ENCODE measurements at regions not wholly inside any gene's neighbourhood (a gene's known extent, or its start where the extent isn't known, plus 50 kb on each side); places are given as distances from the start of the nearest gene placed in this dataset.

DNA sequence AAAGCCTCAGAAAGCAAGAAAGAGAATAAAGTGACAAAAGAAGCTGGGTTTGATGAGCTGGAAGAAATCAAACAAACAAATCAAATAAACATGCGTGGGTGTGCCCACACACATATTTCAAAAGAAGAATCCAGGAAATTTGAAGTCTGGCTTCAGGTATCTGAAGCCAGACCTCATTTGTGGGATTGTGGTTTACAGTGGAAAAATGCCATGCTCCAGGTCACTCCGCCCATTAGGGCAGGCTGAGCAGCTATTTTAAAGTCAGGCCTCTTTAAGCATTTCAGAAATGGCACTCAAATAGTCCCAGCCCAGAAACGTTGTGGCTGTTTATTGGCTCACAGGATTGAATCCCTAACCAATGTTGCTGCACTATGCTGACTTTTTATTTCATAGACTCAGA is 226.1 kb upstream of the F9 start:
- 75% methylated on average over 1 of the region's 3 CpGs for WGBS (ENCODE audit: insufficient coverage)
- no peak overlapping the region for H3K9ac ChIP-seq (ENCODE audit: low read length)
- no peak overlapping the region for H2AFZ ChIP-seq (ENCODE audit: insufficient read depth, low read depth, low read length, poor library complexity, severe bottlenecking)
- DNase-seq (no peak), ATAC-seq (ENCODE audit: low read depth) (no peak)
- H4K20me1 ChIP-seq (ENCODE audit: control insufficient read depth, insufficient read depth, low read length, poor library complexity, severe bottlenecking): no peaks in the 10 kb centered on the region
- no peaks in the 10 kb centered on the region for H3K27me3 ChIP-seq (replicated peaks in 1 of 4; ENCODE audit: control extremely low read depth in 1 of 4, control insufficient read depth in 3 of 4, insufficient read depth in 4 of 4, low read length in 3 of 4)
- no peak for TF ChIP-seq EZH2 (IDR thresholded peaks at IDR 0.05; ENCODE audit: borderline replicate concordance, insufficient read depth, low read depth, low read length, poor library complexity, severe bottlenecking)
- TF ChIP-seq, protein P1, sequence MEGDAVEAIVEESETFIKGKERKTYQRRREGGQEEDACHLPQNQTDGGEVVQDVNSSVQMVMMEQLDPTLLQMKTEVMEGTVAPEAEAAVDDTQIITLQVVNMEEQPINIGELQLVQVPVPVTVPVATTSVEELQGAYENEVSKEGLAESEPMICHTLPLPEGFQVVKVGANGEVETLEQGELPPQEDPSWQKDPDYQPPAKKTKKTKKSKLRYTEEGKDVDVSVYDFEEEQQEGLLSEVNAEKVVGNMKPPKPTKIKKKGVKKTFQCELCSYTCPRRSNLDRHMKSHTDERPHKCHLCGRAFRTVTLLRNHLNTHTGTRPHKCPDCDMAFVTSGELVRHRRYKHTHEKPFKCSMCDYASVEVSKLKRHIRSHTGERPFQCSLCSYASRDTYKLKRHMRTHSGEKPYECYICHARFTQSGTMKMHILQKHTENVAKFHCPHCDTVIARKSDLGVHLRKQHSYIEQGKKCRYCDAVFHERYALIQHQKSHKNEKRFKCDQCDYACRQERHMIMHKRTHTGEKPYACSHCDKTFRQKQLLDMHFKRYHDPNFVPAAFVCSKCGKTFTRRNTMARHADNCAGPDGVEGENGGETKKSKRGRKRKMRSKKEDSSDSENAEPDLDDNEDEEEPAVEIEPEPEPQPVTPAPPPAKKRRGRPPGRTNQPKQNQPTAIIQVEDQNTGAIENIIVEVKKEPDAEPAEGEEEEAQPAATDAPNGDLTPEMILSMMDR (IDR thresholded peaks at IDR 0.05): no peak
- intact Hi-C loops (cut with micrococcal nuclease): no loop called here
- H3K9me3 ChIP-seq (ENCODE audit: control extremely low read depth in 1 of 3, control insufficient read depth in 2 of 3, insufficient read depth in 1 of 3, low read length in 2 of 3): peaks cover 0 to 7% (median 0%) of the 10 kb centered on the region in 3 donors
- H3K4me1 ChIP-seq (ENCODE audit: control insufficient read depth in 2 of 2, insufficient read depth in 2 of 2, low read length in 2 of 2): no peaks in the 10 kb centered on the region
- H3K4me2 ChIP-seq (replicated peaks; ENCODE audit: low read depth, low read length, poor library complexity, severe bottlenecking): no peak overlapping the region
- H3K27me3 Mint-ChIP-seq: no peaks in the 10 kb centered on the region
- H3K4me3 Mint-ChIP-seq: no peak overlapping the region
- no peak overlapping the region for H3K27ac ChIP-seq (ENCODE audit: low read length in 2 of 2)
- H3K79me2 ChIP-seq (ENCODE audit: control insufficient read depth, insufficient read depth, low read length): no peaks in the 10 kb centered on the region
- no peak overlapping the region for H3K4me3 ChIP-seq (ENCODE audit: control extremely low read depth in 1 of 5, extremely low read depth in 1 of 5, insufficient read depth in 1 of 5, low read depth in 2 of 5, low read length in 4 of 5)
- no peaks in the 10 kb centered on the region for H3K4me1 Mint-ChIP-seq
- ChIA-PET CTCF (no interaction called here), POLR2A (no interaction called here)
- no peak overlapping the region for H3K27ac Mint-ChIP-seq
- peaks cover 3% of the 10 kb centered on the region for H3K9me3 Mint-ChIP-seq (ENCODE audit: insufficient read depth)
- no peaks in the 10 kb centered on the region for H3K36me3 ChIP-seq (replicated peaks in 1 of 2; ENCODE audit: control extremely low read depth in 1 of 2, control insufficient read depth in 1 of 2, extremely low read depth in 1 of 2, insufficient read depth in 2 of 2, low read length in 1 of 2)

DNA sequence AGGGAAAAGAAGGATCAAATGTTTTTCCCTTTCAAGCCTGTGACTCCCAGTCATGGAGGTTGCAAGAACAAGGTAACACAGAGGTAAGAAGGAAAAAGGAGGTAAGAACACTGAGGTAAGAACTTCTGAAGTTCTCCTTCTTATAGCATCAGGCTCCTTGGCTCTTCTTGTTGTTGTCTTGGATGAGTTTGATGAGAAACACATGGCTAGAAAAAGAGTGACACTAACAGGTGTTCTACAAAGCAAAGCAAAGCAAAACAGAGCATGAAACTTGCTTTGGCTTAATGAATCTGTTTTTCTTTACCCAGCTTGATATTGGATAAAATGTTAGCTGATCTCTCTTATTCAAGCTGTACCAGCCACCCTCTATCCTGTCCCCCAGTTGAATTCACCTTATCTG is 231.2 kb upstream of the F9 start:
- H3K27ac Mint-ChIP-seq: no peak overlapping the region
- Histone ChIP-seq H3K4me3 (ENCODE audit: control extremely low read depth in 1 of 5, extremely low read depth in 1 of 5, insufficient read depth in 1 of 5, low read depth in 2 of 5, low read length in 4 of 5) (no peak overlapping the region), H3K9ac (ENCODE audit: low read length) (no peak overlapping the region), H3K9me3 (ENCODE audit: control extremely low read depth in 1 of 3, control insufficient read depth in 2 of 3, insufficient read depth in 1 of 3, low read length in 2 of 3) (no peaks in the 10 kb centered on the region), H2AFZ (ENCODE audit: insufficient read depth, low read depth, low read length, poor library complexity, severe bottlenecking) (no peak overlapping the region), H3K27me3 (replicated peaks in 1 of 4; ENCODE audit: control extremely low read depth in 1 of 4, control insufficient read depth in 3 of 4, insufficient read depth in 4 of 4, low read length in 3 of 4) (no peaks in the 10 kb centered on the region), H3K27ac (ENCODE audit: low read length in 2 of 2) (no peak overlapping the region), H3K79me2 (ENCODE audit: control insufficient read depth, insufficient read depth, low read length) (no peaks in the 10 kb centered on the region), H4K20me1 (ENCODE audit: control insufficient read depth, insufficient read depth, low read length, poor library complexity, severe bottlenecking) (no peaks in the 10 kb centered on the region), H3K4me2 (replicated peaks; ENCODE audit: low read depth, low read length, poor library complexity, severe bottlenecking) (no peak overlapping the region), H3K36me3 (replicated peaks in 1 of 2; ENCODE audit: control extremely low read depth in 1 of 2, control insufficient read depth in 1 of 2, extremely low read depth in 1 of 2, insufficient read depth in 2 of 2, low read length in 1 of 2) (no peaks in the 10 kb centered on the region), H3K4me1 (ENCODE audit: control insufficient read depth in 2 of 2, insufficient read depth in 2 of 2, low read length in 2 of 2) (no peaks in the 10 kb centered on the region)
- ChIA-PET POLR2A (no interaction called here), CTCF (no interaction called here)
- DNase-seq: no peak
- no peaks in the 10 kb centered on the region for H3K4me1 Mint-ChIP-seq
- intact Hi-C loops (cut with micrococcal nuclease): no loop called here
- no peaks in the 10 kb centered on the region for H3K27me3 Mint-ChIP-seq
- no peak overlapping the region for H3K4me3 Mint-ChIP-seq
- ATAC-seq (ENCODE audit: low read depth): no peak
- H3K9me3 Mint-ChIP-seq (ENCODE audit: insufficient read depth): no peaks in the 10 kb centered on the region
- TF ChIP-seq EZH2 (IDR thresholded peaks at IDR 0.05; ENCODE audit: borderline replicate concordance, insufficient read depth, low read depth, low read length, poor library complexity, severe bottlenecking): no peak
- TF ChIP-seq, protein P1 (IDR thresholded peaks at IDR 0.05): no peak
